ENCODE measurements at regions not wholly inside any gene's neighbourhood (a gene's known extent, or its start where the extent isn't known, plus 50 kb on each side); places are given as distances from the start of the nearest gene placed in this dataset.
"Not testable (repeated sequence)": the region's sequence is repeated elsewhere in the genome, so short reads cannot be mapped to it uniquely, and the experiment has no call there.

DNA sequence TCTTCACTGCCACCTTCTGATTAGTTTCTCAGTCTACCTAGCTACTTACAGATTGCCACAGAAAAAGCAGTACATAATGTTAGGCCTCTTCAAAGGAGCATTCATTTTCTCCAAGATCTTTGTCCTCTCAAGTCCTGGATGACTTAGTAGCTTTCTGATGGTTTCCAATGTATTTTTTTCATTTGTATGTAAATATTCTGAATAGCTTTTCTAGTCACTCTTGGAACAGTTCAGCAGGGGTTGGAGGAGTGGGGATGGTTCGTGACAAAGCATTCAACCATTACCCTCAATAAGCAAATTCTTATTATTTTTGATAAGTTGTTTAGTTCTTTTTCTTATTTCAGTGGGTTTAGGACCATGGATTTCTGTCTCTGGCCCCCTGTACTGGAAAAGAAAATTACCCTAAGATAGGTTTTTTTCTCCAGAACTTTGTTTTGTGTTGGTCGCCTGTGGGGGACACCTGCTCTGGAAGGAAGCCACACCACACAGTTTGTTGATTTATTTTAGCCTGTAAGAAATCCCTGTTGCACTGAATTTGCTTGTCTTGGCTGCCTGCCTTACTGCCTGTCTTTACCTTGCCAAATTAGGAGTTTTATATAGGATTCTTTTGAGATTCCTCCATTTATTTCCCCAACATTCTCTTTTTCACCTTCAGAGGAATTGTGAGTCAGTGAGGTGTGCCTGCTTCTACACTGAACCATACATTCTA is 247.9 kb downstream of the RFPL4B start:
- in situ Hi-C loops (cut with HindIII; ENCODE audit: low pct_unique_long_range_greater_than_20kb, low sequenced_read_pairs), result no loop called here
- DNase-seq (ENCODE audit: low read depth, low spot score), result no peak

GRCh38 chr6:112595841-112596240 is 248.7 kb downstream of the RFPL4B start:
- in situ Hi-C loops (cut with HindIII; ENCODE audit: low pct_unique_long_range_greater_than_20kb, low sequenced_read_pairs), result no loop called here
- no peak for DNase-seq (ENCODE audit: low read depth, low spot score)

DNA sequence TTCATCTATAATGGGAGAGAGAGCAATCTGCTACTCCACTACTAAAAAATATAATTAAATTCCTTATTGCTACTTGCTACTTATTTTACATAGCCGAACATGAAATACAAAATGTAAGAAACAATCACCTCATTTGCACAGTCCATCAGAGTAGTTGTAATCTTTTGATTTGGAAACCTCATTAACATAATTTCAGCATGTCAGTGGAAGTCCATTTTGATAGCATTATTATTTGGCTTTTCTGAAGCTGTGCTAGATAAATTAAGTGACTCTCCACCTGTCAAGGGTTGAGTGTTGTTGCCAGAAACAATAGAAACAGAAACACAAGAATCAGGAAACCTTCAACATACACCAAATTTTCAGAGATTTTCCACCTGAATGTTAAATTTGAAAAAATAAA is 250.0 kb downstream of the RFPL4B start:
- in situ Hi-C loops (cut with HindIII; ENCODE audit: low pct_unique_long_range_greater_than_20kb, low sequenced_read_pairs), result no loop called here
- DNase-seq (ENCODE audit: low read depth, low spot score), result no peak

DNA sequence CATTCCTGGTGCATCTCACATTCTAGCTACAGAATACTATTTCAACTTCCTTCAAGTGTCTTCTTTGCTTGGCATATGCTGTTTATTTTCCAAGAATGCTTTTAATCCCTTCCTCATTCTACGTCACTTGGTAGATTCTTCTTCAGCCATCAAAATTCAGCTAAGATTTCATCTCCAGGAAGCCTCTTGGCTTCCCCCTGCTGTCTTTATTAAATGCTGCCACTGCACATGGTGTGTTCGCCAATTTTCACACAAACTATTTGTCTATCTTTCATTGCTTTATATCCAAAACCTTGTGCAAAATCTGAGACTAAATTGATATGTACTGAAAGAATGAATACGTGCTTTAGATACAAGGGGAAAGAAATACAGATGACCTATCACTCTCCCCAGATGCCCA is 253.0 kb downstream of the RFPL4B start:
- in situ Hi-C loops (cut with HindIII; ENCODE audit: low pct_unique_long_range_greater_than_20kb, low sequenced_read_pairs), result no loop called here
- DNase-seq (ENCODE audit: low read depth, low spot score), result peak; percentile 17

GRCh38 chr6:112603726-112604125 is 256.6 kb downstream of the RFPL4B start:
- in situ Hi-C loops (cut with HindIII; ENCODE audit: low pct_unique_long_range_greater_than_20kb, low sequenced_read_pairs), result no loop called here

GRCh38 chr6:112606656-112607435 is 259.7 kb downstream of the RFPL4B start:
- DNase-seq (ENCODE audit: low read depth, low spot score), result no peak
- in situ Hi-C loops (cut with HindIII; ENCODE audit: low pct_unique_long_range_greater_than_20kb, low sequenced_read_pairs), result no loop called here

More at GRCh38 chr6:112603726-112604125, 256.6 kb downstream of the RFPL4B start:
- DNase-seq (ENCODE audit: low read depth, low spot score), result no peak

- in situ Hi-C loops (cut with HindIII; ENCODE audit: low pct_unique_long_range_greater_than_20kb, low sequenced_read_pairs), result not testable (repeated sequence)
These were observed 261.8 kb downstream of the RFPL4B start for GRCh38 chr6:112608925-112609324.

GRCh38 chr6:112613410-112613809 is 266.3 kb downstream of the RFPL4B start:
- DNase-seq (ENCODE audit: low read depth, low spot score), result no peak
- in situ Hi-C loops (cut with HindIII; ENCODE audit: low pct_unique_long_range_greater_than_20kb, low sequenced_read_pairs), result no loop called here

More at GRCh38 chr6:112608925-112609324, 261.8 kb downstream of the RFPL4B start:
- not testable (repeated sequence) for DNase-seq (ENCODE audit: low read depth, low spot score)

DNA sequence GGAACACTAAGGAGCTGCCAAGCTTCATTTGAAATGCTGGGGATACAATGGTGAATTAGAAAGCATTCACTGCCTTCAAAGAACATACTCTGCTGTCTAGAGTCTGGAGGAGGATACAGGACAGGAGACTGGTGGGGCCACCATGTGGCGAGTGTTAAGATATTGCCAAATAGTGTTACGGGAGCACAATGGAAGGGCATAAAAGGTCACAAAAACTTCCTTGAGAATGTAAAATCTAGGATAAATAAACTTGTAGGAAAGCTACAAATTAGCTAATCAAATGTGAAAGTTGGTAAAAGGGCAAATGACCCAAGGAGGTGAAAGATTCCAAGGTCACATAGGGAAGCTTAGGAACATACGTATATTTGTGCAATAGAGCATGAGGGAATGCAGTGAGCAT is 271.7 kb downstream of the RFPL4B start:
- in situ Hi-C loops (cut with HindIII; ENCODE audit: low pct_unique_long_range_greater_than_20kb, low sequenced_read_pairs), result no loop called here
- peak; percentile 53 for DNase-seq (ENCODE audit: low read depth, low spot score)

DNA sequence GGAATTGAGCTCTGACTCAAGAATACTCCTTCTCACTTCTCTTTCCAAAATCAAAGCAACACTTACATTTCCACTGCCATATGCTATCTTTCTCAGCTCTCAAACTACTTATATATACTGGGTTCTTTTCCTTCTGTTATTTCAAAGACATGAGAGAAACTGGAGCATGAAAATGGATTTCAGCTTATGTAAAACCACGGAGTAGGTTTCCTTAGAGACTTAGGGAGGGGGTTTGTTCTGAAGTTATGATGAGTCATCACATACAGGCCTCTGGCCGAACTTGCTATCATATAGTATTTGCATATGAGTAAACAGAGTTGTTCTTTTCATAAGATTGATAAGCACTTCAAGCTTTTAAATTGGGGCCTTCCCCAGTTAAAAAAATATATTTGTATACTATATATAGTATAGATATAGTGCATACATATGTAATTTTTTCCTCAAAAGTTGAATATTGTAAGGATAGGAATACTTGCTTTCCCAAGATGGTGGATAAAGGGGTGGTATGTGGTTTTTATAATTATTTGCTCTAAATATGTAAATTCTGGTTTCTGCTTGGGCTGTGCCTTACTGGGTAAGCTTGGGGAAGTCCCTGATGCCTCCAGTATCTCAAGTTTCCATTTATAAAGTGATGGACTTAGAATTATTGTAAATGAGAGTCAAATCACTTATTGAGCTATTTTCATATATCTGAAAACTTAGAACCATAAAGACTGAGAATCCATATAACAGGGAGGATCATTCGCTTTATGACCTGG is 273.9 kb downstream of the RFPL4B start:
- in situ Hi-C loops (cut with HindIII; ENCODE audit: low pct_unique_long_range_greater_than_20kb, low sequenced_read_pairs), result no loop called here
- DNase-seq (ENCODE audit: low read depth, low spot score), result no peak

DNA sequence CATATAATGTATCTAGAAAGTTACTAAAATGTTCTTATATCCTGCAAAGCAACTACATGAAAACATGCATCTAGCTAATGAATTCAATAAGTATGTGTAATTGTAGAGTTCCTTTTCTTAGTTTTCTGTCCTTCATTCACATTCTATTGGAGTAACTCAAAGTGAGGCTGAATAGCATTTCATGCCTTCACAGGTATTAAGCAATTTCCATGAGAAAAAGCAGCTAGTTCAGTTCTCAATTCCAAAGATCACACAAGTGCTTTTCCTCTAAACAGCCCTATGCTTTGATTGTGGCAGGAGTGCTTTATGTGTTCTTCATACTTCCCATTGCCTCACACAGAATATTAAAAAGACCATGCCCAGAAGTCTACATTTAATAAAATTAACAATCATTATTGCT is 274.9 kb downstream of the RFPL4B start:
- DNase-seq (ENCODE audit: low read depth, low spot score), result no peak
- in situ Hi-C loops (cut with HindIII; ENCODE audit: low pct_unique_long_range_greater_than_20kb, low sequenced_read_pairs), result no loop called here

GRCh38 chr6:112626468-112627082 is 279.4 kb downstream of the RFPL4B start:
- in situ Hi-C loops (cut with HindIII; ENCODE audit: low pct_unique_long_range_greater_than_20kb, low sequenced_read_pairs), result no loop called here
- no peak for DNase-seq (ENCODE audit: low read depth, low spot score)

GRCh38 chr6:112634376-112634775 is 287.2 kb downstream of the RFPL4B start:
- no peak for DNase-seq (ENCODE audit: low read depth, low spot score)
- in situ Hi-C loops (cut with HindIII; ENCODE audit: low pct_unique_long_range_greater_than_20kb, low sequenced_read_pairs), result no loop called here

GRCh38 chr6:112636650-112637262 is 289.6 kb downstream of the RFPL4B start:
- in situ Hi-C loops (cut with HindIII; ENCODE audit: low pct_unique_long_range_greater_than_20kb, low sequenced_read_pairs), result no loop called here
- no peak for DNase-seq (ENCODE audit: low read depth, low spot score)

DNA sequence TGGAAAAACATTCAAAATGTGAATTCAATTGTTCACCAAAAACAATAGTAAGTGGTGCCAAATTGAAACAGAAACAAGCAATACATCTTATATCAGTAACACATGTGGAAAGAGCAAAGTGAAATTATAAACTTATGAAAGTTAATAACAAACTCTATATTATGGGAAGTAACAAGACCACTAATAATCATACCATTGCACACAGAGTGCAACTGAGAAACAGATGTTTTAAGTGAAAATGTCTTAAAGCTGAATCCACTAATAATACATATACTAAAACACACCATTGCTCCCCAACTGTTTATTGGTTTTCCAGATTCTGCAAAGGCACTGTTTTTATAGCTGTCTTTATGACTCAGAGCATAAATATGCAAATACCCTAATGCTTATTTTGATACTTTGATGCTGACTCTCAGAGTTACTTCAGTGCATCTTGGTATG is 292.3 kb downstream of the RFPL4B start:
- DNase-seq (ENCODE audit: low read depth, low spot score), result no peak
- in situ Hi-C loops (cut with HindIII; ENCODE audit: low pct_unique_long_range_greater_than_20kb, low sequenced_read_pairs), result no loop called here

DNA sequence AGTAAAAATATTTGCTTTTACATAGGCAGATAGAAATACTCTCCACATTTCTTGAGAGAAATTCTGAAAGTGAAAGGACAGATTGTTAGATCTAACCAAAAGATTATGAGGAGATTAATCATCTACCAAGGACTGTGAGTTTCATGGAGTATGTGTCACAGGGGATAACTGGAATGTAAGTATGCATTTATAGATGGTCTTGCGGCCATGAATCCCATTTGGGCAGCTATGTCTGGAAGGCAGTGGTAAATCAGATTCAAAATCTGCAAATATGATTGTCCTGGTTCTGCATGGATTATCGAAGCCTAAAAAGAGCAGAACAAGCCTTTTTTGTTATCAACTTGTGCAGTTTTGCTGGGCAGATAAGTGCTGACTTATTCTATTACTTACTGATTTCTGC is 293.8 kb downstream of the RFPL4B start:
- in situ Hi-C loops (cut with HindIII; ENCODE audit: low pct_unique_long_range_greater_than_20kb, low sequenced_read_pairs), result no loop called here
- DNase-seq (ENCODE audit: low read depth, low spot score), result peak; percentile 2

GRCh38 chr6:112649853-112650252 is 302.7 kb downstream of the RFPL4B start:
- no peak for DNase-seq (ENCODE audit: low read depth, low spot score)
- in situ Hi-C loops (cut with HindIII; ENCODE audit: low pct_unique_long_range_greater_than_20kb, low sequenced_read_pairs), result no loop called here

DNA sequence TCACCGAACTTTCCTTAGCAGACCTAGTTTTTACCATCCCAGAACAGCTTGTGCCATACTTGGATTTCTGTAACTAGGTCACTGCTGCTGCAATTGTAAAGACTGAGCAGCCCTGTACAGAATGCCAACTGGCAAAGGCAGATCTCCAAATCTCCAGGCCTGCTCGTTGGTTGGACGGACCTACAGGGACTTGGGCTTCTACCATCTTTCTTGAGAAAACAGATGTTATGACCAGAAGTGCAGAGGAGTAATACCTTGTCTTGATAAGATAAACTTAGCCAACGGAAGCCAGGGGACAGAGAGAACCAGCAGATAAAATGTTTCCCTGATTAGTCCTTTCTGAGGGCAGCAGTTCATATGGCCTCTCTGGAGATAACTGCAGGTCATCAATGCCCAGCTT is 304.1 kb downstream of the RFPL4B start:
- no peak for DNase-seq (ENCODE audit: low read depth, low spot score)
- in situ Hi-C loops (cut with HindIII; ENCODE audit: low pct_unique_long_range_greater_than_20kb, low sequenced_read_pairs), result no loop called here
